DMS153 (cell line): ENCODE measurements at regions not wholly inside any gene's neighbourhood (a gene's known extent, or its start where the extent isn't known, plus 50 kb on each side); places are given as distances from the start of the nearest gene placed in this dataset.

Experiments
- DNase-seq: peaks from one replicate; lab custom pipeline; 2025; lab: John Stamatoyannopoulos, UW

DNA sequence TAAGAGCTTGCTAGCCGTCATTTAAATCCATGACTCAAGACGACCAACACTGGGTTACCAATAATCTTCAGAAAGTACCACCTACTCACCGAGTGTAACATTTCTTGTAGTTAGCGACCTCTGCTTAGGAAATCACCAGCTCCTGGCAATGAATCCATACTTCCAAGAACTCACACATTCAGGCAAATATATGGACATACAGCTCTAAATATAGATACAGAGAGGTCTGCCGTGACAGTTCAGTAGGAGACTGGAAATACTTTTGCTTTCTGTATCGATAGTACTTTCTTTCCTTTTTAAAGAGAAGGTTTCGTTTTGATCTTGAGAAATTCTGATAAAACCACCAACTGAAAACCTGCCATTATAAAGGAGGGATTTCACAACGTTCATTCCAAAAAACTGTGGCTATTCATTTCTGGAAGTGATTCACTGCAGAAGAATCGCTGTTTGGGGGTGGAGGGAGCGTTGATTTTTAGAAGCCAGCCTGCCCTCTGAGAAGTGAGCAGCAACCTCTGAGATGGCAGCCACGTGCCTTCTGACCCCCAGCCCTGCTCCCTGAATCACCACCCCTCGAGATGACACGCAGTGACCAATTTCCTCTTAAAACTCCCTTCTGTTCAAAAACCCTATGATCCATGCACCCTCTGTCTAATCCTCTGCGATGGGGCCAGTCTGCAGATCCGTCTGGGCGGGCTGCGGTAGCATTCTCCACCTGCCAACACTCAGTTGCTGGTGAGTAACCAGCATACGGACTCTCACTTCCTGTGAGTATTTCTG lies 179.0 kb upstream of the KLF14 start:
- no peak for DNase-seq

DNA sequence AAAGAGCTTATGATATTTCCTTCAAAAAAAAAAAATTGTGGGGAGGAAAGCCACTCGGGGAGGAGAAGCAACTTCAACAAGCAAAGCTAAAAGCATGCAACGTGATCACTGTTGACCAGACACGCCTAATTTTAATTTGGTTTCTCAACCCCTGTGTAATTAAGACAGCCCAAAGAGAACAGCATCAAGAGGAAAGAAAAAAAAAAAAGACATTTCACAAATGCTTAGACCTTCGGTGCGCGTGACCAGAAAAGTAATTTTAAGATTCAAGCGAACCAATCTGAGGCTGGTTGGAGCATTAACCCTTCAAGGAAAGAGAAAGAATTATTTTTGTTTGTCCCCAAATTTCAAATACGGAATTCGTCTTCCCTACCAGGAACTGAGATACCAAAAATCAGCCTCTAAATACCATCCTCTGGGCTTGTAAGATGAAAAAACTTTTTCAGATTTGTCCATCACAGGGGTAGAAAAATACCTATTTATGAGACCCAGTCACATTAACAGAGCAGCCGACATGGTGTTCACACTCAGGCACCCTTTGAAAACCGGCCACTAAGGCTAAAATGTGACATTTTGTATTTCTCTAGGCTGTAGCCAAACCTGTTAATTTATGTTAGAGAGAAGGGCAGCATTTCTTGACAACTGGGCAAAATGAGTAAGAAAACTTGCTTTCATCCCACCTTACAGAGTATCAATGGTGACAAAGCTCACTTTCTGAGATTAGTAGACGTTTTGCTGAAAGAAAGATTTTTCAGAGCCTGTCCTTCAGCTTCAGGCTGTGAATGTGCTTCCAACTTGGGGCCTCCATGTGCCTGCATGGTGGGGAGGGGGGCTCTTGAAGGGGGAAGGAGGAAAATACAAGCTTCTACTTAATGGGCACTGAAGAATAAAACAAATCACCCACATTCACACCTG lies 179.9 kb upstream of the KLF14 start:
- DNase-seq, result no peak

DNA sequence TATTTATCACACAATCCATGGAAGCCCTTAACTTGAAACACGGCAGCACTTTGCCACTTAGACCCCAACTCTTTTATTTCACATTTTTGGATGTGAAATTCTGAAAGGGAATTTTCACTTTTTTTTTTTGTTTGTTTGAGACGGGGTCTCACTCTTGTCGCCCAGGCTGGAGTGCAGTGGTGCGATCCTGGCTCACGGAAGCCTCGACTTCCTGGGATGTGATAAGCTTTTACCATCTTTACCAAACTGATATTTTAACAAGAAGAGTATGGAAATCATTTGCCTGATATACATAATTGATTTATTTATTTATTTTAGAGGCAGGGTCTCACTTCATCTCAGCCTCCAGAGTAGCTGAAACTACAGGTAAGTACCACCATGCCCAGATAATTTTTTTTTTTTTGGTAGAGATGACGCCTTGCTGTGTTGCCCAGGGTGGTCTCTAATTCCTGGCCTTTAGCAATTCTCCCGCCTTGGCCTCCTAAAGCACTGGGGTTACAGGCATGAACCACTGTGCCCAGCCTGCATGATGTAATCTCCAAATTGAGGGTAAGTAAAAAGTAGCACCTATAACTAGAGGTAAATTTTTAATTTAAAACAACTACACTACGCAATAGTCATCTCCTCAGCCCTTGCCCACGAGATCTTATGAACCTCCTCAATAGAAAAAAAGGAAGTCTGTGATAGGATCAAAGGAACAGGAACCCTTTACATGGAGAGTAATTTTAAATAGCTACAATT lies 180.7 kb upstream of the KLF14 start:
- DNase-seq, result no peak

DNA sequence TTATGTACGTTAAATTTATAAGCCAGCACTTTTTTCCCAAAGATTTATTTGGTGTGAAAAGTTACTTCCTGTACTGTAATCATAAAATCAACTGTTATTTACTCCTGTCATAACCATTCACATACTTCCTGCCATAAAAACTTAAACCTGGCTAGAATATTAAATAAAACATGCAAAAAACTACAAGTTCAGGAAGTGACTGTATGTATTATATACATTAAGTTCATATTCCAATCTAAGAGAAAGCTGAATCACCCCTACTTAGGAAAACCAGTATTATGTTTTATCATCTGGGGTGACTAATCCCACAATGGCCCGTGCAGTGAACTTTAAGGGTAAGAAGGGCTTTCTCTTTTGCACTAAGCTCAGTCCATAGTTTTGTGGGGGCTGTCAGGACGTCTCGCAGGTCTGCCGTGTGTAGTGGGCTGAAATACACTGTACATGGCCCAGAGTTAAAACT lies 183.7 kb upstream of the KLF14 start:
- DNase-seq, result no peak

DNA sequence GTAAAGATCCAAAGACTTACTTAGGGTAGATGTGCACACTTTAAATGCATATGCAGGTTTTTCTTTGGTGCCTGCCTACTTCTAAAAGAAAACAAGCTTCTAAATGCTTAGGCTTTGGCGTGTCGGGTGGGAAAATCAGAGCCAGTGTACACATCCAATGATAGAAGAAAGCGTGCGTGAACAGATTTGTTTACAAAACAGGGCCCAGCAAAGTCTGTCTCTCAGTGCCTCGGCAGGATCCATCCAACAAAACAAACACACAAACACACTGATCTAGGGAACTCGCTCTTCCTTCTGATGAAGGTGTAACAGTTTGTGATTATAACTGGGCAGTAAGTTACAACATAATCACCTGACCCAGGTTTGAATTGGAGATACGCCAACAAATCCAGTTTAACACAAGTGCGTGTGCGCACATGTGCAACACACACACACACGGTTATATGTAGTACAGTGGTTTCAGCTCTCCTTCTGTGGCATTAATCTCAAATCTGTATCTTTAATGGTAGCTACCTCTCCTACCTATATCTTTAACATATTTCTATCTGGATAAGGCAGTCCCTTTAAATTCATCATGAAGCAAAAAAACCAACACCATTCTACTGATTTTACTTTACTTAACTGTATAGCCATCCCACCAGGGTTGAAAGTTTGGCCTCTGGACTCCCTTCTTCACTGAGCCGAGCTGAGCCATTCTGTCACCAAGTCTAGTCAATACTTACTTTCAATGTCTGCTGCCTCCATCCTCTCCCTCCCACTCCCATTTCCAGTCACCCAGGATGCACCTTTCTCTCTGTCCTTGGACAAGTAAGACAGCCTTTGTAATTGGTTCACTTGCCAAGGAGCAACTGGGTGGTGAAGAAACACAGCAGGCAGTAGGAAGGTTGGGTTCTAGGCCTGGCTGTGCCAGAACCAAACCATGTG lies 184.4 kb upstream of the KLF14 start:
- DNase-seq, result no peak

DNA sequence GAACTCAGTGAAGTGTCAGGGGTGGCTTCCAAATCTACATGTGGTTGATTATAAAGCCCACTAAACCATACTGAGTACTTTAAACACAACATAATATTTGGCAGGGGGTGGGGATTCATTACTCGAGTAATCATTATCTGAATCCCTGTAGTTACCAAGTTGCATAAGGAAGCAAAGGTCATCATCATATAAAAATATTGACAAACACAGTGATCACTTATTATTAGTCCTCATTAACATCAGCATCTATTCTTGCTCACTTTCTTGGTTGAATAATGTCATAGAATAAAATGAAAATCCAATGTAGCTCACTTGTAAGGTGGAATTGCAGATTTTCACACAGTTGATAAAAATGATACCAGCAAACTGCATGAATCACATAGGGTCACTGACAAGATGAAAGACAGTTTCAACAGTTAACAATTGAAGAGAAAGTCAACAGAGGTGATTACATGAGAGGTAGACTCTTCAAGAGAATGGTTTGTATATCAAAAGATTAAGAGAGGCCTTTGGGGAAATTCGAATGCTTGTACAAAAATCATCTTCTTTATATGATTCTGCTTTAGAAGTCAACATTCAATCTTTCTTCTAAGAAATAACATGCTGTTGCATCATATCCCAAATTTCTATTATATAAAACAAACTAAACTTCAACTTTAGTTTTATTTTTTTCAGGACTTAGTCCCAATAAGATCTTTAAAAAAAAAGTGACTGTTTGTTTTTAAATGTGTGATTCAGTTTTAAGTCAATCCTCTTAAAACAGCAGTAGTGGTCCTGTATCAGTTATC lies 185.5 kb upstream of the KLF14 start:
- DNase-seq, result no peak

DNA sequence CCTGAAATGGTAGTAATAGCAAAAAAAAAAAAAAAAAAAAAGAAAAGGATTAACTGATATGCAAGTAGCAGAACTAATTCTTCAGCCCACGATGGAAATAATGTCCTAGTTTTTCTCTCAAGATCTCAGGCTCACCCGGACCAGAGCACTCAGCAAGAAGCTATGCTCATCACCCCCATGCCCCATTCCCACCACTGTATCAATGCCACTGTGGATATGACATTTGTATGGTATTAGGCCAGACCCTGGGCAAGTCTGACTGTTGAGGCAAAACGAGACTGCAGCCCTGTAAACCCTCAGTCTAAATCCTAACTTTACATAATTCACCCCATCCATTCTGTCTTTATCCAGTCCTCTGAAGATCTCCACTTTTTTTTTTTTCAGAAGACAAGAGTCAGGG lies 186.1 kb upstream of the KLF14 start:
- no peak for DNase-seq

DNA sequence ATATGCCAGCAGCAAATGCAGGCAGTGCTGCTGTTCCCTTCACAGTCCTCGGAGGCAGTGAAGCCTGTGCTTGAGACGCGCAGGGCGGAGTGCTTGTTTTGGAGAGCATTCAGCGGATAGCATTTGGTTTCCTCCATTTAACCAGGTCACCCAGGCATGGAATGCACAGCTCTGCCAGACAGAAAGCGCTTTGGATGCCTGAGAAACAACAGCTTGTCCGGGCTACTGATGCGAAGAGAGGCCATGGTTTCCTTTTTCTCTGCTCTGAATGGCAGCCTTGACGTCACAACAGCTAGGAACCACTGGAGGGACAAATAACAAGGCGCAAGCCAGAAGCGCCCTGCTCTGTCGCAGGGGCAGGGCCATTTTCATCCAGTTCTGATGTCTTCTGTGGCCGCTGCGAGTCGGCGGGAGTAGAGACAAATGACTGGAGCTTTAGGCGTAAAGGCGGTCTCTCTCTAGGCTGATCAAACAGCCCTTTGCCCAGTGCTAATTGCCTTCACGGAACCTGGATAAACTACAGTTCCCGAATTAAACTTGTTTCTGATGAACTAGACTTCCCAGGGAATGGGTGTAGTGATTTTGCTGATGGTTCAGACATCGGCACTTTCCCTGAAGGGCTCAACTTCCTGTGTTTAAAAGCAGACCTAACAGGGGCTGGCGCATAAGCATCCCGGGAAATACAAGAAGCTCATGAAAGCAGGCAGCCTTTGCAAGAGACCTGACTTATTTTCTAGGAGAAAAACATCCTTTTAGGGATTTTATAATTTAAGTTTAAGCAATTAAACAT lies 187.6 kb upstream of the KLF14 start:
- peak; percentile 45 for DNase-seq

DNA sequence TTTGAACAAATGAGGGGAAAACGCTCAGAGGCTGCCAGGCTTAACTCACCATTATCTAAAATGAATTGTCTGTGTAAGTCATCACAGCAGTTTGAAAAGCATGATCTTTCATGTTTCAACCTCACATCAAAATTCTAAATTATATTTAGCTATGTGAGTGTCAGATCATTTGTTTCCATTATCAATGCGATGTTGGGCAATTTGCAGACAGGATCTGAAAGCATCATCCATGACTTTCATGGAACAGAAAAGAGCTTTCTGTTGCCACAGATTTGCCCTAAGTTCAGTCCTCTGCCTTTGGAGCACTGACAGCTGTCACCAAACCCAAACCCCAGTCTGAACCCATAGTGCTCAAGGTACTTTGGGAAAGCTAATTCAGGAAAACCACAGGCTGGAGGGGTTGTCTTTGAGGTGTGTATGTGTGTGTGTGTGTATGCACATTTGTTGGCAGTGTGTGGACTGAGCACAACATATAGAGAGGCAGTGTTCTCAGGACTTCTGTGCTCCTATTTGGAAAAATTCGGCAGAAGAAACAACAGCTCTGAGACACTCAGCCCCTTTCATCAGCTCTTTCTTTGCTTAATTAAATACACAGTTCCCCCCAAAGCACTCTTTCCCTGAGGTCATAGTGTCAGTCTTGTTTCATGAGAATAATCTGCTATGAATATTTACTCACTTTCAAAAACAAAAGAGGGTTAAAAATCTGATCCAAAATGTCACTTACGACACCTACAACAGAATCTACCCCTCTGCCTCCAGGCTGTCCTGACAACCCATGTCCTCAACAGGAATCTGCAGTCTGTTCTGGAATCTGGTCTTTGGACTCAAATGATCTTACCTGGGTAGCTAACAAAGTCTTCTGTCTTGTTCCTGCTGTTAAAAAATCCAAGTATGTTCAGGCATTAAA lies 188.5 kb upstream of the KLF14 start:
- DNase-seq, result no peak

DNA sequence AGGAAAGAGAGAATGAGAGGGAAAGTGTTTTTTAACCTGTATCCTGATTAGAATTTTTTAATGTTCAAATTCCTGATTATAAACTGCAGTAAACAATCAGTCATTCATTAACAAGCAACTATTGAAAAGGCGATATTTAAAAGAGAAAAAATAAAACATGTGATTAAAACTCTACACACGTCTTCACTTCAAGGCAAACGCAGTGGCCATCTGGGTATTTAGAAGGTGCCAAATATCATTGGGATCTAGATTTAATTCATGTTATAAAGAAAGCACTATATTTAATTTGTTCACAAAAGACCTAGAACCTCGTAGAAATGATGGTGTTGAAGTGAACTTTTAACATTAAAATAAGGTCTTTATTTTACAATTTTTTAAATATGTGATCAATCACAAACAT lies 189.4 kb upstream of the KLF14 start:
- DNase-seq, result no peak

DNA sequence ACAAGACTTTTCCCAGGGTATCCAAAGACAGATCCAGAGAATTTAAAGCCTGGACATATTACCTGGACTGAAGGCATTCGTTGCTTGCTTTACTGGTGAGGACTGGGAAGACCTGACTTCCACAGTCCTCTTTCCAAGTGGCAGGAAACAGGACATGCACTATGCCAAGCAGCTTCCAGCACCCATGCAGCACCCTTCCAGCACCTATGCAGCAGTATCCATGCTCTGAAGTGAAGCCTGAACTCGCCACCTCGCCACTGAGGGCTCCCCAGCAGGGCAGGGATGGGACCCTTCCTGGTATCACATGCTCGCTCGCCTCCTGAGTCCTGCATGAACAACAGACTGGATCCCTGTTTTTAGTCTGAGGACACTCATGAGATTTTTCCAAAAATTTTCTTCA lies 189.9 kb upstream of the KLF14 start:
- no peak for DNase-seq

DNA sequence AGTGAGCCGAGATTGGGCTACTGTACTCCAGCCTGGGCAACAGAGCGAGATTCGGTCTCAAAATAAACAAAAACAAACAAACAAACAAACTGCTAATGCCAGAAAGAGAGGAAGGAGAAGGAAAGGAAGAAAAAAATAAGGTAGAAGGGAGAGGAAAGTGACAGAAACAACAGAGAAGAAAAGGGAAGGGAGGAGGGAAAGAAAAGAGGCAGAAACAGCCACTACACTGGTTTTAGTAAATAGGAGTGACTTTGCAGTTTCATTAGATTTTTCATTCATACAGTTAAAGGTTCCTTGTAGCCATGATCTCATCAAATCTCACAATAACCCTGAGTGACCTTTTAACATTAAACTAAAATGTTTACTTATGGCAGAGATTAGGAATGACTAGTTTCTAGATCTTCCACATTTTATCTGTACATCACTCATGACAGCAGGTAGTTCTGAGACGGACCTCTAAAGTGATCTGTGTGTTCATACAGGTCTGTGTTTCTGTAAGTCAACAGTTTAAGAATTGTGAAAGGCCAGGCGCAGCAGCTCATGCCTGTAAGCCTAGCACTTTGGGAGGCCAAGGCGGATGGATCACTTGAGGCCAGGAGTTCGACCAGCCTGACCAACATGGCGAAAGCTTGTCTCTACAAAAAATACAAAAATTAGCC lies 191.3 kb upstream of the KLF14 start:
- no peak for DNase-seq

DNA sequence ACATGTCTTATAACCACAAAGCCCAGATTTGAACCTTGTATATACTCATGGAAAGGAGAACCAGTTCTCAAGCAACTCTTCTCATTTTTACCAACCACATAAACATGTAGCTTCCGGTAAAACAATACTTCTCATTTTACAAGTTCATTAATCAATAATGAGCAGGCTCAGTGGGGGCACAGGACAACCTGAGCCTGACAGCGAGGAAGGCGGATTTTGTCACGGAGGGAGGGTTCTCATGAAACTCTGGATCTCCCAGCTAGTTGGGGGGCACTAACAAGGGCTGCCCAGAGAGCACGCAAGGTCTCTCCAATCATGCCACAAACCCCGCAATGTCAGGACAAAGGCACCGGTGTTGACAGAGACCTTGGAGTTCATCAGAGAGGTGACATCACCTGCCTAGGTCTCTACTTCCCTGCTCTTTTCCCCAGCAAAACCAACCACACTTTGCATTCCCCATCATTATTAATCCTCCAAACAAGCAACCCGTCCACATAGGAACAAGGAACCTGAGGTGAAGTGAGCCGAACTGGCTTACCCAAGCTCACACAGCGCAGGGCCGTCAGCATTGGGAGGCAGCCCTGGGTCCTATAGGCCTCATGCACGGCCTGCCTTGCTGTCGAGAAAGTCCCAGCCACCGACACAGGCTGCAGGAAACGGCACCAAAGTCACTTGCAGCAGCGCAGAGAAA lies 192.1 kb upstream of the KLF14 start:
- DNase-seq, result no peak

DNA sequence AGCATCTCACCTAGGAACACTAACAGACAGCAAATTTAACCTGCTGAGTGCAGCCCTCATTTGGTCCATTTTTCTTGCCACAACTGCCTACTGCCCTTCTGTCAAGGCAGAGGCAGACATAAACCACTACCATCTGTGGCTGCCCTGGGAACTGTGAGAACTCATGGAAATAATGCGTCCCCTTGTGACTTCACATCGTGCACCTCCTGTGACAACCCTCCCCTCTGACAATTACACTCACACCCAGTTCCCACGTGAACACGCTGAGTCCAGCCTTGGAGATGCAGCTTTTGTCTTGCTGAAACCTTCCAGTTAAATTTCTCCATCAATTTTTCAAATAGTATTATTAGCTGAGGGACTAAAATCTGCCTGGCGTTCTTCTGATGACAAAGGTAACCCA lies 193.1 kb upstream of the KLF14 start:
- no peak for DNase-seq

DNA sequence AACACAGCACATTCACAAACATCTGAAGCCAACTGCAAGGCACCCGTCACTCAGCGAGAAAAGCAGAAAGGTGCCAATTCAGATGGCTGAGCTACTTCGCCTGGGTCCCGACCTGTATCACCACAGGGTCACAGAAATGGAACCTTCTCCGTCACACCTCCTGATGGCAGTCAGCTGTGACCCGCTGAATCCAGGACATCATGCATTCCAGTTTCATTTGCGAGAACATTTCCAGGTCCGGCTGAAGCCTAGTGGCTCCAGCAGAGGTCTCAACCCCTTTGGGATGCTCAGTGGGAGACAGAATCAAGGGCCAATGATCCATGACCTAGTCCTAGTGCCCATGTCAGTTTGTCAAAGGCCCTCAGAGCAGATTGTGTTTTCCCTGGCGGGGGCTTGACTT lies 193.6 kb upstream of the KLF14 start:
- no peak for DNase-seq

DNA sequence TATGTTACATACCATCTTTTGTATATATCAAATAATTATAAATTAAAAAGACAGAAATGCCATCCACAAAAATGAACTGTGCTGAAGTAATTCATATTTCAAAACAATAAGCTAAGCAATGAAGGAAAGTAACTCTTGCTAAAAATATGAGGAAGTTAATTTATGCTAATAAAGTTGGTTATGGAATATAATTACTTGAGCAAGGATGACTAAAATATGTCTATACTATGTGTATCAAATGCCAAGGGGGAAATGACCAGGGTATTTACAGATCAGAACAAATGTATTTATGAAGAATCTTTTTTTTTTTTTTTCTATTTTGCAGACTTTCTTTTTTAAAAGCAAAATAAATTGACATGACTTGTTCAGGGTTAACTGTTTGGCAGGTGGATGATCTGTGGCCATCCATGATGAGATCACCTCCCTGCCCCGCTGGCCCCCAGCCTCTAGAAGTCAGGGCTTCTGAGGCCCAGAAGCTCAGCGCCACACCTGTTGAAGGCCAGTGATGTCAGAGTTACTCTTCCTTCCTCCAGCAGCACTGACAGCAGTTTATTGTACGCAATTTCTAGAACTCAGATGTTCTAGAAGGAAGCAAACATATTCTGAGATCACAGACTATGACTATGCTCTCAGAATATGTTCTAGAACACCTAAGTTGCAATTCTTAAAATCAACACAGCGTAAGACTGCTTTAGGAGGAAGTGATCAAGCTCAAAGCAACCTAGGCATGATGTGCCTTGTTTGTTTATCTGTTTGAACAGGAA lies 196.1 kb upstream of the KLF14 start:
- no peak for DNase-seq

DNA sequence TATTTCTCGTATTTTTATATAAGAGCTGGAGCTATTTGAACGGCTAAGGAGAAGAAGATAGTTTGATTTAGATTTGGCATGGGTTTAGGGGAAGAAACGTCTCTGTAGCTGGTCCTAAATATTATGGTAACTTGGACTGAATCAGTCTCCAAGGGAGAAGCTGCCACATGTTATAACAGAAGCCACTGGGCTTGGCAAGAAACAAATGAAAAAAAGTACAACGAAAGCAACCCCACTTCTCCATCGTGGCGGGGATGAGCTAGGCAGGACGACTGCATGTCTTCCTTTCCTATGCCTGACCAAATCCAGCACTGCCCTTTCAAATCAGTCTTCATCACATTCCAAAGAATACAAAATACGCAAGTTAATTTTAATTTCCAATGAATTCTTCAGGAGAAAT lies 196.7 kb upstream of the KLF14 start:
- no peak for DNase-seq
